Trophoblast cell (in vitro differentiated cells and primary cell): ENCODE measurements at regions not wholly inside any gene's neighbourhood (a gene's known extent, or its start where the extent isn't known, plus 50 kb on each side); places are given as distances from the start of the nearest gene placed in this dataset.
"Not testable (repeated sequence)": the region's sequence is repeated elsewhere in the genome, so short reads cannot be mapped to it uniquely, and the experiment has no call there.

Source experiments
- DNase-seq, 2 donors: peaks; one replicate each; pipeline ENCODE4 v3.0.0-alpha.2; 2016
- H2AFZ ChIP-seq: 2 replicates; pipeline ENCODE4 v1.6.1; 2013; ENCODE audit warnings: low read length, moderate library complexity, mild to moderate bottlenecking; ENCODE audit not compliant: insufficient read depth, poor library complexity
- H2AK5ac ChIP-seq: 2 replicates; pipeline ENCODE4 v1.6.1; 2013; ENCODE audit warnings: mild to moderate bottlenecking, low read length
- H2BK120ac ChIP-seq: 2 replicates; pipeline ENCODE4 v1.6.1; 2013; ENCODE audit warnings: low read length, mild to moderate bottlenecking, moderate library complexity; ENCODE audit not compliant: insufficient read depth, poor library complexity
- H2BK12ac ChIP-seq: 2 replicates; pipeline ENCODE4 v1.6.1; 2013; ENCODE audit warnings: mild to moderate bottlenecking, low read length, moderate library complexity
- H2BK5ac ChIP-seq: 2 replicates; pipeline ENCODE4 v1.6.1; 2013; ENCODE audit warnings: low read length, low read depth, moderate library complexity, mild to moderate bottlenecking; ENCODE audit not compliant: poor library complexity
- H3K14ac ChIP-seq: 2 replicates; pipeline ENCODE4 v1.6.1; 2013; ENCODE audit warnings: mild to moderate bottlenecking, low read length
- H3K18ac ChIP-seq: 2 replicates; pipeline ENCODE4 v1.6.1; 2013; ENCODE audit warnings: mild to moderate bottlenecking, low read length
- H3K23ac ChIP-seq: 2 replicates; pipeline ENCODE4 v1.6.1; 2013; ENCODE audit warnings: low read length
- H3K27ac ChIP-seq: 2 replicates; pipeline ENCODE4 v1.5.1; 2013; ENCODE audit warnings: low read depth, mild to moderate bottlenecking, inconsistent platforms, low read length, moderate library complexity
- H3K27me3 ChIP-seq: 2 replicates; pipeline ENCODE4 v1.6.1; 2013; ENCODE audit warnings: inconsistent platforms, mild to moderate bottlenecking, low read length, moderate library complexity; ENCODE audit not compliant: insufficient read depth
- H3K36me3 ChIP-seq, 2 experiments: 1 replicate in 1 of 2; 2 replicates in 1 of 2; pipeline ENCODE4 v1.6.1; 2013; ENCODE audit warnings: low read length in 2 of 2, mild to moderate bottlenecking in 2 of 2, moderate library complexity in 1 of 2; ENCODE audit not compliant: insufficient read depth in 2 of 2, control insufficient read depth in 1 of 2
- H3K4ac ChIP-seq: 2 replicates; pipeline ENCODE4 v1.6.1; 2013; ENCODE audit warnings: low read depth, mild to moderate bottlenecking, low read length, moderate library complexity
- H3K4me1 ChIP-seq, 2 experiments: 1 replicate in 1 of 2; 2 replicates in 1 of 2; pipeline ENCODE4 v1.6.1; 2013; ENCODE audit warnings: low read length in 2 of 2, mild to moderate bottlenecking in 2 of 2, moderate library complexity in 1 of 2; ENCODE audit not compliant: insufficient read depth in 2 of 2, control insufficient read depth in 1 of 2
- H3K4me2 ChIP-seq: 2 replicates; pipeline ENCODE4 v1.6.1; 2013; ENCODE audit warnings: inconsistent platforms, mild to moderate bottlenecking, low read length, moderate library complexity
- H3K4me3 ChIP-seq: 2 replicates; pipeline ENCODE4 v1.5.1; 2013; ENCODE audit warnings: mild to moderate bottlenecking, low read depth, low read length, inconsistent platforms
- H3K79me1 ChIP-seq: one replicate; pipeline ENCODE4 v1.6.1; 2013; ENCODE audit warnings: low read length
- H3K79me2 ChIP-seq: 2 replicates; pipeline ENCODE4 v1.6.1; 2013; ENCODE audit warnings: low read length, mild to moderate bottlenecking; ENCODE audit not compliant: control insufficient read depth, insufficient read depth, poor library complexity
- H3K9ac ChIP-seq: 2 replicates; pipeline ENCODE4 v1.6.1; 2013; ENCODE audit warnings: mild to moderate bottlenecking, low read length
- H3K9me3 ChIP-seq: 2 replicates; pipeline ENCODE4 v1.6.1; 2013; ENCODE audit warnings: low read depth, mild to moderate bottlenecking, control low read depth, inconsistent platforms, low read length; ENCODE audit not compliant: insufficient read depth
- H4K12ac ChIP-seq: 2 replicates; pipeline ENCODE4 v1.6.1; 2013; ENCODE audit warnings: low read depth, mild to moderate bottlenecking, low read length, moderate library complexity
- H4K8ac ChIP-seq: 2 replicates; pipeline ENCODE4 v1.6.1; 2013; ENCODE audit warnings: low read depth, mild to moderate bottlenecking, low read length, moderate library complexity
- H4K91ac ChIP-seq: one replicate; pipeline ENCODE4 v1.6.1; 2013; ENCODE audit warnings: low read depth, mild to moderate bottlenecking, low read length, moderate library complexity
- WGBS: extraction: QIAGEN DNeasy Blood & Tissue Kit; methylation state at CpG from one replicate; pipeline ENCODE4 v1.1.7; 2013; ENCODE audit warnings: missing lambda C conversion rate; ENCODE audit not compliant: insufficient read length, insufficient coverage; ENCODE audit errors: extremely low coverage; 5-methylcytosine and 5-hydroxymethylcytosine counted together

DNA sequence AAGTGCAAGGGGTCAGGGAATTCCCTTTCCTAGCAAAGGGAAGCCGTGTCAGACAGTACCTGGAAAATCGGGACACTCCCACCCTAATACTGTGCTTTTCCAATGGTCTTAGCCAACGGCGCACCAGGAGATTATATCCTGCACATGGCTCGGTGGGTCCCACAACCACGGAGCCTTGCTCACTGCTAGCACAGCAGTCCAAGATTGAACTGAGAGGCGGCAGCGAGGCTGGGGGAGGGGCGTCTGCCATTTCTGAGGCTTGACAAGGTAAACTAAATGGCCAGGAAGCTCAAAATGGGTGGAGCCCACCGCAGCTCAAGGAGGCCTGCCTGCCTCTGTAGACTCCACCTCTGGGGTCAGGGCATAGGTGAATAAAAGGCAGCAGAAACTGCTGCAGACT is 76.5 kb upstream of the LINC00632 start:
- H4K12ac ChIP-seq, H2AFZ ChIP-seq, H3K27me3 ChIP-seq, H3K27ac ChIP-seq, H3K23ac ChIP-seq, H3K4me1 ChIP-seq, H4K8ac ChIP-seq, H2BK12ac ChIP-seq, H2AK5ac ChIP-seq, H3K4ac ChIP-seq, DNase-seq, H3K9me3 ChIP-seq, H3K79me1 ChIP-seq, H3K36me3 ChIP-seq, H3K4me2 ChIP-seq, H2BK120ac ChIP-seq, H2BK5ac ChIP-seq, H3K18ac ChIP-seq, H4K91ac ChIP-seq, H3K4me3 ChIP-seq, H3K14ac ChIP-seq, H3K79me2 ChIP-seq, H3K9ac ChIP-seq: not testable (repeated sequence)
- WGBS, result no CpG with 5 or more reads among the region's 10 CpGs

DNA sequence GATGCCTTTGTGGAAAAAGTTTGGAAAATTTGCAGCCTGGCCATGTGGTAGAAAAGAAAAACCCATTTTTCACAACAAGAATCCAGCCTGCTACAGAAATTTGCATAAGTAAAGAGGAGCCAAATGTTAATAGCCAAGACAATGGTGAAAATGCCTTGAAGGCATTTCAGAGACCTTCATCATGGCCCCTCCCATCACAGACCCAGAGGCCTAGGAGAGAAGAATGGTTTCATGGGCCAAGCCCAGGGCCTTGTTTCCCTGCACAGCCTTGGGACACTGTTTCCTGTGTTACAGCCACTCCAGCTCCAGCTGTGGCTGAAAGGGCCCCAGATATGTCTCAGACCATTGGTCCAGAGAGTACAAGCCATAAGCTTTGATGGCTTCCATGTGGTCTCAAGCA is 101.4 kb upstream of the LINC00632 start:
- H4K12ac ChIP-seq, result no peak overlapping the region
- no peaks in the 10 kb centered on the region for H3K79me1 ChIP-seq
- H3K27ac ChIP-seq, result no peak overlapping the region
- no peaks in the 10 kb centered on the region for H3K4me1 ChIP-seq
- no peaks in the 10 kb centered on the region for H3K79me2 ChIP-seq
- no peak overlapping the region for H3K18ac ChIP-seq
- no peak overlapping the region for H2BK12ac ChIP-seq
- no peak overlapping the region for H3K9ac ChIP-seq
- no peaks in the 10 kb centered on the region for H3K9me3 ChIP-seq
- H3K4me3 ChIP-seq, result no peak overlapping the region
- H2BK120ac ChIP-seq, result no peak overlapping the region
- H3K27me3 ChIP-seq, result no peaks in the 10 kb centered on the region
- no peak overlapping the region for H3K4me2 ChIP-seq
- no peak overlapping the region for H4K91ac ChIP-seq
- no peak overlapping the region for H2BK5ac ChIP-seq
- H3K4ac ChIP-seq, result no peak overlapping the region
- H3K36me3 ChIP-seq, result no peaks in the 10 kb centered on the region
- no peak overlapping the region for H2AK5ac ChIP-seq
- no peak for DNase-seq
- H3K23ac ChIP-seq, result no peak overlapping the region
- H4K8ac ChIP-seq, result no peak overlapping the region
- no peak overlapping the region for H3K14ac ChIP-seq
- H2AFZ ChIP-seq, result no peak overlapping the region

GRCh38 chrX:140602140-140602539 is 97.3 kb upstream of the SOX3 start:
- no peaks in the 10 kb centered on the region for H3K79me2 ChIP-seq
- H3K4ac ChIP-seq, result no peak overlapping the region
- H3K4me3 ChIP-seq, result no peak overlapping the region
- DNase-seq, result no peak
- no peaks in the 10 kb centered on the region for H3K27me3 ChIP-seq
- no peak overlapping the region for H2BK12ac ChIP-seq
- no peak overlapping the region for H3K27ac ChIP-seq
- H4K91ac ChIP-seq, result no peak overlapping the region
- no peak overlapping the region for H2BK5ac ChIP-seq
- H3K9ac ChIP-seq, result no peak overlapping the region
- no peaks in the 10 kb centered on the region for H3K79me1 ChIP-seq
- no peaks in the 10 kb centered on the region for H3K9me3 ChIP-seq
- H2AK5ac ChIP-seq, result no peak overlapping the region
- no peaks in the 10 kb centered on the region for H3K36me3 ChIP-seq
- no CpG with 5 or more reads among the region's 3 CpGs for WGBS
- no peak overlapping the region for H2AFZ ChIP-seq
- no peak overlapping the region for H4K8ac ChIP-seq
- no peak overlapping the region for H3K14ac ChIP-seq
- H3K4me2 ChIP-seq, result no peak overlapping the region
- no peak overlapping the region for H3K23ac ChIP-seq
- no peak overlapping the region for H4K12ac ChIP-seq
- H3K18ac ChIP-seq, result no peak overlapping the region
- H2BK120ac ChIP-seq, result no peak overlapping the region
- H3K4me1 ChIP-seq, result no peaks in the 10 kb centered on the region

DNA sequence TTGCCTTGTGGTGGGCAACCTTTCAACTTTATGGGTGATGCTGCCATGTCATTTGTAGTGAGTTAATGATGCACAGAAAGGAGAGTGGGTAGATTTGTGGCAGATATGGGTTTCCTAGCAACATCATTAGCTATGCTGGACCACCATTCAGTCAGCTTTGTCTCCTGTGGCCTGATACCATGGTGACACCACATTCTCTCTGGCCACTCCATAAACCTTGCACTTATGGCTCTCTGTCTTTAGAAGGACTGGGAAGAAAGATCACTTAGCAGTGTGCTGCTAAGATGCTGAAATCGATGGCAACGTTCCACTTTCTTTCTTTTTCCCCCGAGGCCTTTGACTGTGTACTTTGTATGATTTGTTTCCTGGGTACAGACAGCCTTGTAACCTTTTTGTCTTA is 95.0 kb upstream of the SOX3 start:
- no peaks in the 10 kb centered on the region for H3K36me3 ChIP-seq
- no peak overlapping the region for H4K91ac ChIP-seq
- no peak overlapping the region for H3K4ac ChIP-seq
- H3K9ac ChIP-seq, result no peak overlapping the region
- H2AK5ac ChIP-seq, result no peak overlapping the region
- H2BK120ac ChIP-seq, result no peak overlapping the region
- no peak overlapping the region for H2BK5ac ChIP-seq
- no peak overlapping the region for H2AFZ ChIP-seq
- H4K8ac ChIP-seq, result no peak overlapping the region
- no peak overlapping the region for H3K23ac ChIP-seq
- H4K12ac ChIP-seq, result no peak overlapping the region
- H3K79me1 ChIP-seq, result no peaks in the 10 kb centered on the region
- no peaks in the 10 kb centered on the region for H3K79me2 ChIP-seq
- no peak overlapping the region for H3K4me2 ChIP-seq
- no CpG with 5 or more reads among the region's 3 CpGs for WGBS
- DNase-seq, result no peak
- H3K14ac ChIP-seq, result no peak overlapping the region
- no peaks in the 10 kb centered on the region for H3K27me3 ChIP-seq
- H3K9me3 ChIP-seq, result no peaks in the 10 kb centered on the region
- no peaks in the 10 kb centered on the region for H3K4me1 ChIP-seq
- H3K27ac ChIP-seq, result no peak overlapping the region
- H3K4me3 ChIP-seq, result no peak overlapping the region
- no peak overlapping the region for H2BK12ac ChIP-seq
- no peak overlapping the region for H3K18ac ChIP-seq

- H3K23ac ChIP-seq, result no peak overlapping the region
- H3K27ac ChIP-seq, result no peak overlapping the region
- H3K9me3 ChIP-seq, result no peaks in the 10 kb centered on the region
- no peak overlapping the region for H3K9ac ChIP-seq
- H3K14ac ChIP-seq, result no peak overlapping the region
- no peak overlapping the region for H2BK12ac ChIP-seq
- DNase-seq, result no peak
- no peak overlapping the region for H2AFZ ChIP-seq
- H3K79me2 ChIP-seq, result no peaks in the 10 kb centered on the region
- H2AK5ac ChIP-seq, result no peak overlapping the region
- H3K4me1 ChIP-seq, result no peaks in the 10 kb centered on the region
- no peak overlapping the region for H3K4me2 ChIP-seq
- no peaks in the 10 kb centered on the region for H3K27me3 ChIP-seq
- no peak overlapping the region for H4K12ac ChIP-seq
- no CpG with 5 or more reads among the region's 2 CpGs for WGBS
- no peaks in the 10 kb centered on the region for H3K36me3 ChIP-seq
- no peak overlapping the region for H3K4ac ChIP-seq
- H3K4me3 ChIP-seq, result no peak overlapping the region
- no peak overlapping the region for H4K91ac ChIP-seq
- no peaks in the 10 kb centered on the region for H3K79me1 ChIP-seq
- no peak overlapping the region for H3K18ac ChIP-seq
- no peak overlapping the region for H2BK120ac ChIP-seq
- no peak overlapping the region for H2BK5ac ChIP-seq
- H4K8ac ChIP-seq, result no peak overlapping the region
Observed at GRCh38 chrX:140589657-140590056, 84.8 kb upstream of the SOX3 start.
